ENCODE measurements at regions not wholly inside any gene's neighbourhood (a gene's known extent, or its start where the extent isn't known, plus 50 kb on each side); places are given as distances from the start of the nearest gene placed in this dataset.

- no peaks in the 10 kb centered on the region for H3K79me2 ChIP-seq (ENCODE audit: control insufficient read depth, insufficient read depth, low read length)
- no peak for TF ChIP-seq FOS (IDR thresholded peaks at IDR 0.05; ENCODE audit: borderline replicate concordance, insufficient read depth, low read length)
- TF ChIP-seq EZH2 (IDR thresholded peaks at IDR 0.05; ENCODE audit: borderline replicate concordance, low read depth, low read length, severe bottlenecking) = no peak
- TF ChIP-seq GATA2 (IDR thresholded peaks at IDR 0.05; ENCODE audit: insufficient read depth, insufficient read length, low read depth, low read length) = no peak
- TF ChIP-seq CTCF (IDR thresholded peaks at IDR 0.05; ENCODE audit: extremely low read depth in 1 of 2, insufficient read depth in 1 of 2, low read depth in 1 of 2, low read length in 2 of 2) = no peak
- no peak for TF ChIP-seq MYC (IDR thresholded peaks at IDR 0.05; ENCODE audit: low read depth, low read length)
- TF ChIP-seq POLR2AphosphoS5 (IDR thresholded peaks at IDR 0.05; ENCODE audit: insufficient read depth, low read depth, low read length) = no peak
- H3K9me1 ChIP-seq (replicated peaks; ENCODE audit: control insufficient read depth, extremely low read depth, insufficient read depth, low read length) = no peaks in the 10 kb centered on the region
- H3K4me2 ChIP-seq (ENCODE audit: insufficient read depth, low read length) = no peak overlapping the region
- no peaks in the 10 kb centered on the region for H3K4me1 ChIP-seq (ENCODE audit: control insufficient read depth, extremely low read depth, insufficient read depth, low read length)
- H3K9me3 ChIP-seq (replicated peaks; ENCODE audit: control insufficient read depth, insufficient read depth, low read length) = no peaks in the 10 kb centered on the region
- no peak overlapping the region for H3K4me3 ChIP-seq (replicated peaks in 1 of 3; ENCODE audit: insufficient read depth in 1 of 3, low read depth in 1 of 3, low read length in 3 of 3)
- H3K9ac ChIP-seq (replicated peaks; ENCODE audit: extremely low read depth, insufficient read depth, low read length) = no peak overlapping the region
- POLR2A ChIA-PET = no interaction called here
- no peaks in the 10 kb centered on the region for H3K36me3 ChIP-seq (ENCODE audit: control insufficient read depth in 2 of 2, extremely low read depth in 1 of 2, insufficient read depth in 2 of 2, low read length in 2 of 2)
- no TSS peak for BruUV-seq (replicated peaks)
- H2AFZ ChIP-seq (ENCODE audit: low read depth, low read length) = no peak overlapping the region
- no peaks in the 10 kb centered on the region for H4K20me1 ChIP-seq (replicated peaks; ENCODE audit: control insufficient read depth, extremely low read depth, insufficient read depth, low read length)
- DNase-seq (ENCODE audit: low read depth, low spot score) (no peak), FAIRE-seq (no peak)
- CTCF ChIA-PET = interaction anchor here (1.0 kb wide), 1 partner anchor 19 kb away, joined by 4 read pairs; no protein-coding TSS in a partner anchor
- dilution Hi-C loops (cut with MboI; ENCODE audit: extremely low pct_ligation_motif_present, low sequenced_read_pairs) = no loop called here
- H3K27me3 ChIP-seq (ENCODE audit: control insufficient read depth in 2 of 2, insufficient read depth in 2 of 2, low read length in 2 of 2) = no peaks in the 10 kb centered on the region
- no peak overlapping the region for H3K27ac ChIP-seq (ENCODE audit: insufficient read depth, low read depth, low read length)
- intact Hi-C loops (cut with micrococcal nuclease) = no loop called here
Measured at GRCh38 chr4:17189401-17189720, 290.9 kb upstream of the LDB2 start.
